Activated naive CD4-positive, alpha-beta T cell treated with anti-CD3 and anti-CD28 coated beads, Interleukin-2, amount 50 U/mL, for 72 hours (primary cell): ENCODE measurements at regions not wholly inside any gene's neighbourhood (a gene's known extent, or its start where the extent isn't known, plus 50 kb on each side); places are given as distances from the start of the nearest gene placed in this dataset.
A peak's percentile ranks its signal among the peaks of the same experiment; 100 is the strongest.

ENCODE experiments used
- ATAC-seq, 2 donors: fragments of 150-1000 bp; cut with Tn5 transposase; 2 replicates each; pipeline ENCODE4 v1.10.0; 2021; ENCODE audit warnings: mild to moderate bottlenecking in 2 of 2, moderate library complexity in 2 of 2
- DNase-seq, 2 donors: peaks; one replicate each; pipeline ENCODE4 v3.0.0; 2021 to 2022; ENCODE audit warnings: low spot score in 2 of 2
- H3K27ac Mint-ChIP-seq, 2 donors: one replicate each; pipeline ENCODE4 v1.8.0; 2022; ENCODE audit warnings: mild to moderate bottlenecking in 2 of 2, mixed read lengths in 2 of 2
- H3K36me3 Mint-ChIP-seq, 2 donors: one replicate each; pipeline ENCODE4 v1.8.0; 2022; ENCODE audit warnings: mixed read lengths in 2 of 2
- H3K9me3 Mint-ChIP-seq, 2 donors: one replicate each; pipeline ENCODE4 v1.8.0; 2022; ENCODE audit warnings: mixed read lengths in 2 of 2

DNA sequence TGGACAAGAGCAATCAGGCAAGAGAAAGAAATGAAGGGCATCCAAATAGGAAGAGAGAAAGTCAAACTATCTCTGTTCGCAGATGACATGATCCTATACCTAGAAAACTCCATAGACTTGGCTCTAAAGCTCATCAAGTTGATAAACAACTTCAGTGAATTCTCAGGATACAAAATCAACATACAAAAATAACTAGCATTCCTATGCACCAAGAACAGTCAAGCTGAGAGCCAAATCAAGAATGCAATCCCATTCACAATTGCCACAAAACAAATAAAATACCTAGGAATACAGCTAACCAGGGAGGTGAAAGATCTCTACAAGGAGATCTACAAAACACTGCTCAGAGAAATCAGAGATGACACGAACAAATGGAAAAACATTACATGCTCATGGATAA, 417.5 kb upstream of the ATP2B1 start:
- H3K36me3 Mint-ChIP-seq, result peaks cover 3 to 6% of the 10 kb centered on the region in 2 donors
- peaks cover 5 to 8% of the 10 kb centered on the region in 2 donors for H3K9me3 Mint-ChIP-seq
- DNase-seq (no peak), ATAC-seq (no peak)
- no peak overlapping the region for H3K27ac Mint-ChIP-seq

DNA sequence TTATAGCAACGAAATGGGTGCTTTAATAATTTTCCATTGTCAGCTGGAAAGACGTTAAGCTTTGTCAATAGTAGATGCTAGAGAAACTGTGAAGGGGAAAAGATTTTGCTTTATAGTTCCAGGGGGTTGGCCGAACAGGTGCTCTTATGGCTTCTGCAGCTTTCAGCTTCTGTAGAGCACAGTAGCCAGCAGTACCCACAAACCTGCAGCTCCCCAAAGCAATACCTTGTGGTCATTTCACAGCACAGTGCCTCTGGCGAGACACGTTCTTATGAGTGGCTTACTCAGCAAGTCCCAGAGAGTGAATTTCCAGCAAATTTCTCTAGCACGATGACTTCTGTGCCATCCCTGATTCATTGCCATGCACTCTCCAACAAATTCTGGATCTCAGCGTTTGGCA, 416.3 kb upstream of the ATP2B1 start:
- peaks cover 16 to 21% of the 10 kb centered on the region in 2 donors for H3K9me3 Mint-ChIP-seq
- no peak for DNase-seq
- H3K27ac Mint-ChIP-seq, result no peak overlapping the region
- ATAC-seq, result no peak
- peaks cover 15 to 16% of the 10 kb centered on the region in 2 donors for H3K36me3 Mint-ChIP-seq

DNA sequence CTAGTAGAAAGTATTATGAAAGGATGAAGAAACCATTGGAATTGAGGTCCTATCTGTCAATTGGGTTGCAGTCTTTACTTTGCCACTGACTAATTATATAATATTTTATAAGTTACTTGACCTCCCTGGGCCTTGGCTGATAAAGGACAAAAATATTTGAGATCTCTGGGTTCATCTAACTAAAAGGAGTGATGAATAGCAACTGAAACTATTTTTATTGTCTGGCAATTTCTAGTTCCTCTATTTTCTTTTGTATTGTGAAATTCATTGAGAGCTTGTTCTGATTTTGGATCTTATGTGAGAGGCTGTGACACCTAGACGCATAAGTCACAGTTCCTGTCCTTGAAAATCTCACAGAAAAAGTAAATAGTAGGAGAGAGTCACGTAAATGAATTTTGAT, 415.7 kb upstream of the ATP2B1 start:
- H3K36me3 Mint-ChIP-seq, result peaks cover 18 to 21% of the 10 kb centered on the region in 2 donors

DNA sequence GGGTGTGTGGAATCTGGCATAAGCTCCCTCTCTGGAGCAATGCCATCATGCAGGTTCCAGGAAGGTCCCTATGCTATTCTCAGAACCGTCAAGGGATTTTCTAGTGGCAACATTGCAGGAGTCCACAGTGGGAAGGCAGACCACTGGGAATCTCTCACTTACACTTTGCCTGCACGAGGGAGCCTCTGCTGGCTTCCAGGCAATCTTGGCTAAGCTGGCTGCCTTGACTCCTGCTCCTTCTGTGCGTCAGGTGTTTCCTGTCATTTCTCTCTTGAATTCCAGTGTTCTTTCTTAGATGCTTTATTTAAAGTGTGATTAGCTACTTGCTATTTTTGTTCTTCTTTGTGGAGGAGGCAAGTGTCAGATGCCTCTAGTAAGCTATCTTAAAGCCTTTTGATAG, 414.0 kb upstream of the ATP2B1 start:
- ATAC-seq (no peak), DNase-seq (no peak)
- H3K27ac Mint-ChIP-seq, result no peak overlapping the region
- peaks cover 22 to 27% of the 10 kb centered on the region in 2 donors for H3K9me3 Mint-ChIP-seq
- peaks cover 18 to 24% of the 10 kb centered on the region in 2 donors for H3K36me3 Mint-ChIP-seq

More for the DNA sequence above, 415.7 kb upstream of the ATP2B1 start:
- peaks cover 20 to 25% of the 10 kb centered on the region in 2 donors for H3K9me3 Mint-ChIP-seq
- DNase-seq, result no peak
- H3K27ac Mint-ChIP-seq, result no peak overlapping the region
- no peak for ATAC-seq

DNA sequence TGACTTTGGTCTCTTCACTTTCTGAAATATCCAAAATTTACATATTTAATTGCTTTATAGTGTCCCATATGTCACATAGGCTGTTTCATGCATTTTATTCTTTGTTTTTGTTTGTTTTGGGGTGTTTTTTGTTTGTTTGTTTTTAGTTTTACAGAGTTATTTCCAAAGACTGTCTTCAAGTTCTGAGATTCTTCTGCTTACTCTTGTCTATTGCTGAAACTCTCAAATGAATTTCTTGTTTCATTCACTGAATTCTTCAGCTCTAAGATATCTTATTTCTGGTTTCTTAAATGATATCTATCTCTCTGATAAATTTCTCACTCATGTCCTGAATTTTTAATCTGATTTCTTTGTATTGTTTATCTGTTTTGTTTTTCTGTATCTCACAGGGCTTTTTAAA, 412.0 kb upstream of the ATP2B1 start:
- Mint-ChIP-seq H3K27ac (no peak overlapping the region), H3K9me3 (peaks cover 22 to 27% of the 10 kb centered on the region in 2 donors), H3K36me3 (peaks cover 18 to 24% of the 10 kb centered on the region in 2 donors)
- DNase-seq (no peak), ATAC-seq (no peak)

DNA sequence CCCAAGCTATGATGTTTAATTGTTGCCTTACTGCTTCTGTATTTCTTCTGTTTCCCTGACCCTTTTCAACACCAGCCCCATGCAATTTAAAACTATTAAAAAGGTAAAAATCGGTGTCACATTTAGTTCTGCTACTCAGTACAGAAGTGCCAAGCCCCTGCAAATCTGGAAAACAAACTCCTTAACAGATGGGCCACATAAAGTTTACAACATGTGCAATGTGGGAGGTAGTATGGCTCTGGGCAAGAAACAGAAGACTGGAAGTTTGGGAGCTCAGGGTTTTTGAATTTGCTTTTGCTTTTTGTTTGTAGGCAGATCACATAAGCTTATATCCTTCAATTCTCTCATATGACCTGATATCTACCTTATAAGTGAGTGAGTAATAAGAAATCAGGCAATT, 404.0 kb upstream of the ATP2B1 start:
- ATAC-seq (no peak), DNase-seq (no peak)
- Mint-ChIP-seq H3K36me3 (no peaks in the 10 kb centered on the region), H3K9me3 (no peaks in the 10 kb centered on the region), H3K27ac (no peak overlapping the region)

DNA sequence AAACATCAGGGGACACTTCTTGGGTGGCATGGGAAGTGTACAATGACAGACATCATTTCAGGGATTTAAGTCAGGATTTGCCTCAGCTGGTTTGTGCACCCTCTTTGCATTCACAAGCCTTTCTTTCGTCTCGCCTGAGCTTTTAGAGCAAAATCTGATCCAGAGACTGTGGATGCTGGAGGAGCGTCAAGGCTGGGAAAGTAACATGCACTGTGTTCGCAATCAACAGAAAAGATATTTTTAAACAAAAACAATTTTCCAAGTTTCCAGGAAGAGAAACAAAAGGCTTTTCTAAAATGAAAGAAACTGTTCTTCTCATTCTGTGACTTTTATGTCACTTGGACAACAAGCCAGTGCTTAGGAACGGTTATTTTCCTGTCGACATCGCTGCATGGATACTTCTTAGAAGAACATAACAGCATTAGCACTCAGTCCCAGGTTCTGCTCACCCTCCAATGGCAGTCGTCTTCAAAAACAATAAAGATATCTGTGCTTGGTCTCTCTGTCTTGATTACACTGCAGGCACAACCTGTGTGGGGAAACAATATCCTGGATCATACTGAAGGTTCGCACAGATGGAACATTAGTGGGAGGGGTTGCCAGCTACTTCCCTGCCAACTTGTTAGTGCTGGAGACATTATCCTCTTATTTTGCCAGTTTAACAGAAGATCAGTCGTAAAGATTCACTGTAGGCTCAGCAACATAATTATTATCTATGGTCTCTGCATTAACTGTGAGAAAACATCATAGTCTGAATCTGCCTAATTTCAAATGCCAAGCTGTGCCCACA, 403.3 kb upstream of the ATP2B1 start:
- Mint-ChIP-seq H3K27ac (no peak overlapping the region), H3K9me3 (no peaks in the 10 kb centered on the region), H3K36me3 (no peaks in the 10 kb centered on the region)
- DNase-seq (no peak), ATAC-seq (no peak)

DNA sequence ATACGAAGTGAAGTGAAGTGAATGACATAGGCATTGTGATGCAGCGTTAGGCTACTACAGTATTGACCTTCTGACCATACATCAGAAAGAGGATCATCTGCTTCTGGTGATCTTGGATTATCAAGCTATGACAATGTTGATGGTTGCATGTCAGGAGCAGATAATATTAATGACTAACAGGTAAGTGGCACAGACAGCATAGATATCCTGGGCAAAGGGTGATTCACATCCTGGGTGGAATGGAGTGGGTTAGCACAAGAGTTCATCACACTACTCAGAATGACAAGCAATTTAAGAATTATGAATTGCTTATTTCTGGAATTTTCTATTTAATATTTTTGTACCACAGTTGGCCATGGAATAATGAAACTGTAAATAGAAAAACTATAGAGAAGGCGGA, 397.9 kb upstream of the ATP2B1 start:
- DNase-seq (no peak), ATAC-seq (no peak)
- Mint-ChIP-seq H3K9me3 (no peaks in the 10 kb centered on the region), H3K36me3 (no peaks in the 10 kb centered on the region), H3K27ac (no peak overlapping the region)

DNA sequence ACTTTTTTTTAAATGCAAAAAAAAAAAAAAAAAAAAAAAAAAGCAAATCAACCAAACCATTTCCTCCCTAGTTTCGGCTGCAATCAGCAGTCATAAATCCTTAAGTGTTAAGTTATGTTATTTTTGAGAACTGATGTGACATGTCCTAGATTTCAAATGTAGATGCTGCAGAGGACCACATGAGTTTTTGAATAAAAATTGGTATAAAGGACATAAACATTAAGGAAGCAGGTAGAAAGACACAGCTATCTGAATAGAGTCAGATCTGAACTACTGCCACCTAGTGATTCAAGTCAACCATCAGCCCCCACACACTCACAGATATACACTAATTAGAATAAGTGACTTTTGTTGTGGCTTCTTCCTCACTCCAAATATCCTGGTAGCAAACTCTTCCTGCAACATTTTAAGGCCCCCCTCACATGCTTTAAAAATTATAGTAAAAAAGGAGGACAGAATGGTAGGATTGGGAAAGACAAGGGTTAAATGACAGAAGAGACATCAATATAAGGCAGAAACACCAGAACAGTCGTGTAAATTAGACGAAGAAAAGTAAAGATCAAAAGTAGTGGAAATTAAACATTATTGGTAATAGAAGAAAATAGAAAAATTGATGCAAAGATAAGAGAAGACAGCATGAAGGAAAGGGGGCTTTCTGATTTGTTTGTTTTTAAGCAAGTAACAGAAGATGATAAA, 394.5 kb upstream of the ATP2B1 start:
- no peaks in the 10 kb centered on the region for H3K36me3 Mint-ChIP-seq
- H3K9me3 Mint-ChIP-seq, result no peaks in the 10 kb centered on the region
- DNase-seq (peak in 1 of 2 donors; percentile 7), ATAC-seq (peak; percentile 63 to 75)
- H3K27ac Mint-ChIP-seq, result no peak overlapping the region

DNA sequence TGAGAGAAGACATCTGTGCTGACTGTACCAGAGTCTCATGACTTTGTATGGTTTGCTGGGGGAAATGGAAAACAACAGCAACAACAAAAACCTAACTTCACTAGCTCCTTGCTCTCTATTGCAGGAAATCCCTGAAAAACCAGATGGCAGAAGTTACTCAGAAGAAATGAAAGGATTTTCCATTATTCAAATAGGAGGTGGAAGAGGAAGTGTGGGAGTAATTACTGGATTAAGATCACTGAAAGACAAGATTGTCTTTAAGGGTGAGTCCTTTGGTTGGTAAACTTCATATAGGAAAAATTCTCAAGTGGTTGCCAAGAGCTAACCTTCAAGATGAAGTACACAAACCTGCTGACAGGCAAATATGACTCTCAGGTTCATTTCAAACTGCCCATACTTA, 391.9 kb upstream of the ATP2B1 start:
- ATAC-seq (peak in 1 of 2 donors; percentile 30), DNase-seq (no peak)
- Mint-ChIP-seq H3K27ac (peak overlapping the region in 1 of 2 donors; percentile 32), H3K36me3 (no peaks in the 10 kb centered on the region), H3K9me3 (no peaks in the 10 kb centered on the region)

DNA sequence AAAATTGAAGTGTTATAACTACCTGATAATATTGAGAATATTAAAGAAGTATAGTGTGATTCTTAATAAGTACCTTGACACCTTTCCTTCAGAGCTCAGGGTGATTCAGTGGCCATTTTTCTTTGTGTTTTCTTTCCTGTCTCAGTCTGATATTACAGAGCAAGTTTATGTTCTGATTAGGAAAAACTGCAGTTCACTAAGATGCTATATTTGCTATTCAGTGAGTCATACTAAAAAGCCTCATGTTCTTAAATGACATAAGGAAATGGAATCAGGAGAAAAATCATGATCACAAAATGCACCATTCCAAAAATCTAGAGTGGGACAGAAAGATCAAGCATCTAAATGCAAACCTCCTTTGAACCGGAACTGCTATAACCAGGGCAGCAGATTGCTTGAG, 390.6 kb upstream of the ATP2B1 start:
- H3K27ac Mint-ChIP-seq, result no peak overlapping the region
- H3K9me3 Mint-ChIP-seq, result no peaks in the 10 kb centered on the region
- no peak for ATAC-seq
- no peak for DNase-seq
- no peaks in the 10 kb centered on the region for H3K36me3 Mint-ChIP-seq

DNA sequence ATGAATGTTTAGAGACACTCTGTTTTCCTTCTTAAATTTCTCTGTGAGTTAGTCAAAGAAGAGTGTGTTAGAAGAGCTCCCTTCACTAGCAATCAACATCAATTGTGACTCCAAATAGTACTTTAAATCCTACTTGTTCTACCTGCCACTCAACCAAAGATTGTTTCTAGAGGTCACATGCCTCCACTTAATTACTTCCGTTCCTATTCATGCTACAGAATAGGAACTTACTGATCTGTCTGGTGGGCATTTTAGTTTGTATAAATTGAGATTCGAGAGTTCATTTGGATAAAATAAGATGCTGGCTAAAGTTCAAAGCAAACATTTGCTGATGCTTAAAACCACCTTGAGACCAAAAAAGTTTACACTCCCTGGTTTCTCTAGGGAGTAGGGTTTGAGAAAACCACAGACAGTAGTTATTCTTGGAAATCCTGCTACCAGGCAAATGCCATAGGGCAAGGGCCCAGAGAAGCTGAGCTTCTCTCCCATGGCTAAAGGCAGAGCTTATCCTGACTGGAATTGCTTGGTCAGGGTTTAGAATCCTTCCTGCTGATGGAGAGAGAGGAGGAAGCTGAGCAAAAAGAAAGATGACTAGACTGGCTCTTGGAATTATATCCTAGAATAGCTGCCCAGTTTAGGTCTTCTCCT, 389.6 kb upstream of the ATP2B1 start:
- no peak overlapping the region for H3K27ac Mint-ChIP-seq
- H3K9me3 Mint-ChIP-seq, result no peaks in the 10 kb centered on the region
- DNase-seq (no peak), ATAC-seq (no peak)
- H3K36me3 Mint-ChIP-seq, result no peaks in the 10 kb centered on the region

DNA sequence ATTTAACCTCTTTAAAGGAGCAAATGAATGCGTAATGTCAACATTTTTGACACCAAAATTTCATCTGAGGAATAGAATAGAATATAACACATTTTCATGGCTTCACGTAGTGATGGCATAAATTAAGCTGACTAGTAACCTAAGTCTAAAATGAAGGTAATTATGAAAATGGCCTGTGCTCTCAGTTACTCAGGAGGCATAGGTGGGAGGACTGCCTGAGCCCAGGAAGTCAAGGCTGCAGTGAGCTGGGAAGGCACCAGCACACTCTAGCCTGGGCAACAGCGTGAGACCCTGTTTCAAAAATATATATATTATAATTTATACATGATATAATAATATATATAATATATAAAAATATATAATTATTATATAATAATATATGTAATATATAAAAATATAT, 383.2 kb upstream of the ATP2B1 start:
- ATAC-seq (peak; percentile 50 to 53), DNase-seq (no peak)
- no peaks in the 10 kb centered on the region for H3K9me3 Mint-ChIP-seq
- no peak overlapping the region for H3K27ac Mint-ChIP-seq
- no peaks in the 10 kb centered on the region for H3K36me3 Mint-ChIP-seq

DNA sequence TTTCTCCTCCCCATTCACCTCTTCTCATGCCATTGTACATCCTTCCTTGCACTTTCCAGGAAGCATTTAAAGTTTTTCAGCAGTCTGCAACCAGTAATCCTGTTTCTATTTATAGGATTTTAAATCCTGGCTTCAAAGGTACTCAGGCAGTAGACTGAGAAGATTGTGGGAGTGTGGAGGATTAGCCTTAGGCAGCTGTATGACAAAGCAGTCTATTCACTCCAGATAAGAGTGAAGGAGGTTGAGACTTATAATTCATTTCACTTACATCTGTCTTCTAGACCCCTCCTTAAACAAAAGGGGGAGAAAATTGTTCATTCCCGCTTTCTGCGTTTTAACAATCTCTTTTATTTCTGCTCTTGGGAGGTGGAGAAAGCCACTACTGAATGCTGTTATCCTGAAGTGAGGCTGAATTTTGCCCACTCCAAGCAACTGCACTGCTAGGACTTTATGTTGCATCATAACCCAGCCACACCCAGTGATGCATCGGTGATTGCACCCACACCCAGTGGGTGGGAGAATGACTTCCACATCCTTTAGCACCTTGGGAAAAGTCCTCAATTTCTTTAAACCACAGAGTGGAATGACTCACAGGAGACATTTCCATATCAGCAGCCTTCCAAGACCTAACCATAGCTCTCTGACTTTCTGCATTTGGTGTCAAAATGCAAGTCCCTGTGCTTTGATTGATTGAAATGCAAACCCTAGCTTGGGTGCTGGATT, 382.5 kb upstream of the ATP2B1 start:
- ATAC-seq (peak; percentile 65 to 86), DNase-seq (peak in 1 of 2 donors; percentile 6)
- Mint-ChIP-seq H3K9me3 (no peaks in the 10 kb centered on the region), H3K27ac (no peak overlapping the region), H3K36me3 (no peaks in the 10 kb centered on the region)

DNA sequence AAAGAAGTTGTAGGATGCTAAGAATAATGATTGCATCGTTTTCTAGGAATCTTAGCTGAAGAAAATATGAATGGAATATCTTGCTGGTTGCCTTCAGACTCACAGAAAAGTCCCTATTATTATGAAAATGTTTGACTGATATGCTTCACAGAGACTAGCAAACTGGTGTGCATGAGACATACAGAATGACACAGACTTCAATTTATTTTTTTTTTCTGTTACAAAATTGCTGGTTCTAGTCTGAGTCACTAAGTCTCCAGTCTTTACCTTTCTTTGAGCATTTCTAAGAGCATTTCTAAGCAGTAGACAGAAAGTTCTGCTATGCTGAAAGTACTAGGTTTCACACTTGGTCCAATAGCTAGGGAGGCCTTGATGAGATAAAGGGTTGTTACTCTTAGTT, 377.6 kb upstream of the ATP2B1 start:
- Mint-ChIP-seq H3K36me3 (no peaks in the 10 kb centered on the region), H3K27ac (no peak overlapping the region), H3K9me3 (peaks cover 0 to 10% of the 10 kb centered on the region in 2 donors)
- DNase-seq (no peak), ATAC-seq (peak in 1 of 2 donors; percentile 81)

DNA sequence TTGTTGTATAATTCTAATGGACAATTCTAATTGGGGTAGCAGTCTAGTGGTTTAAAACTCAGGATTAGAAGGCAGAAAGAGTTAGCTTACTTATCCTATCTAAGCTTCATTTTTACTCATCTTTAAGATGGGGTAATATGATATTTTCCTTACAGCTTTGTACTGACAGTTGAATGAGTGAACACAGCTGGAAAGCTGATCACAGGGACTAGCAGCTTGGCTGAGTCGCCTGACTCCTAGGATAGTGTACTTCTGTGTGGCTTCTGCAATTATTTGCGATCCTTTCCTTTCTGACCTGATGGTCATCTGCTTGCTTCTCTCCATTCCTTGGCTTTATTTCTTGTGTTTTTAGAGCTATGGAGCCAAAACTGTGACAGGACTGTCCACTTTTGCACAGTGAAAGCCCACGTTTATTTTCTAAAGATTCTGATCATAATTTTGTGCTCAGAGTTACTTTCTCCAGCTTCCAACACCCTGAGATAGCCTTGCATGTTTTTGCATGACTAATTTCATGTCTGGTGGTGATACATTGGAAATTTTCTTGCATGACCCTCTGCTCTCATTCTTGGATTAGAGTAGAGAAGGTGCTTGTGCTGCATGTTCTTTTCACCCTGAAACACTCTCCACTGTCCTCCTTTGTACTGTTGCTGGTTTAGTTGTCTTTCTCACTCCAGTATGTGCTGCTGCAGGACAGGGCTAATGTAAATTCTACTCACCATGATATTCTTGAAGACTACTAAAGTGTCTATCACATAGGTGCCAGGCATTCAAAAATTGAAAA, 377.0 kb upstream of the ATP2B1 start:
- peaks cover 0 to 11% of the 10 kb centered on the region in 2 donors for H3K9me3 Mint-ChIP-seq
- H3K36me3 Mint-ChIP-seq, result no peaks in the 10 kb centered on the region
- H3K27ac Mint-ChIP-seq, result no peak overlapping the region
- ATAC-seq (peak in 1 of 2 donors; percentile 47), DNase-seq (no peak)
